Activated CD8-positive, alpha-beta memory T cell treated with anti-CD3 and anti-CD28 coated beads for 4 hours (primary cell): ENCODE measurements at regions not wholly inside any gene's neighbourhood (a gene's known extent, or its start where the extent isn't known, plus 50 kb on each side); places are given as distances from the start of the nearest gene placed in this dataset.
A peak's percentile ranks its signal among the peaks of the same experiment; 100 is the strongest.
"Not testable (repeated sequence)": the region's sequence is repeated elsewhere in the genome, so short reads cannot be mapped to it uniquely, and the experiment has no call there.

Experiments used
- DNase-seq, 2 donors: peaks; one replicate each; pipeline ENCODE4 v3.0.0-alpha.2; 2020; ENCODE audit warnings: low read depth in 2 of 2

GRCh38 chrX:45591650-45592049 is 391.0 kb upstream of the DIPK2B start:
- no peak for DNase-seq

- DNase-seq, result no peak
These were observed 384.0 kb upstream of the DIPK2B start for GRCh38 chrX:45584717-45585116.

DNA sequence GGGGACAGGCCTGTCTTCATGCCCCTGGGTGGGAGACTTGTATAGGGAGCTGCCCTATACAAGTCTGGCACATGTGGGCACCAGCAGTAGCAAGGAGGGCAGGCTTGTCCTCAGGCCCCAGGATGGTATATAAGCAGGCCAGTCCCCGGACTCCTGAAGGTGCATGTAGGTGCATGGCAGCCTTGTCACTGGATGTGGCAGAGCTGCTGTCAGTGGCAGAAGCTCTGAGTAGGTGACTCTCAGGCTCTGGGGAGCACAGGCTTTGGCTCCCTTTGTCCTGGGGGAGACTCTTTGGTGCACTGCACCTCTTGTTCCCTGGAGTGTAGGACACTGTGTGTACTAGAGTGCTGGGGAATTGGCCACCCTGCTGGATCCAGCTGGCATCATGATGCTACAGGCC is 376.7 kb upstream of the DIPK2B start:
- DNase-seq, result no peak

- no peak for DNase-seq
These were observed 370.8 kb upstream of the DIPK2B start for GRCh38 chrX:45571453-45571852.

- no peak for DNase-seq
These were observed 365.8 kb upstream of the DIPK2B start for GRCh38 chrX:45566456-45566855.

- DNase-seq, result no peak
These were observed 356.7 kb upstream of the DIPK2B start for GRCh38 chrX:45557387-45557786.

DNA sequence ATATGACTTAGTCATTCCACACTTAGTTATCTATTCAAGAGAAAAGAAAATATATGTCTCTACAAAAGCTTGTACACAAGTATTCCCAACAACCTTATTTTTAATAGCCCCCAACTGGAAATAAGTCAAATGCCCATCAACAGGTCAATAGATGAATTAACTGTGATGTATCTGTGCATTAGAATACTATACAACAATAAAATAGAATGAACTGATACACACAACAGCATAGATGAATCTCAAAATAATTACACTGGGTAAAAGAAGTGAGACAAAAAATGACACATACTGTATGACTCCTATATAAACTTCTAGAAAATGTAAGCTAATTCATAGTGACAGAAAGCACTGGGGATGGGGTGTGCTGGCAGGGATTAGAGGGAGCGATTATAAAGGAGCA is 354.1 kb upstream of the DIPK2B start:
- no peak for DNase-seq

- no peak for DNase-seq
These were observed 352.7 kb upstream of the DIPK2B start for GRCh38 chrX:45553417-45553816.

- not testable (repeated sequence) for DNase-seq
These were observed 346.0 kb upstream of the DIPK2B start for GRCh38 chrX:45546697-45547096.

DNA sequence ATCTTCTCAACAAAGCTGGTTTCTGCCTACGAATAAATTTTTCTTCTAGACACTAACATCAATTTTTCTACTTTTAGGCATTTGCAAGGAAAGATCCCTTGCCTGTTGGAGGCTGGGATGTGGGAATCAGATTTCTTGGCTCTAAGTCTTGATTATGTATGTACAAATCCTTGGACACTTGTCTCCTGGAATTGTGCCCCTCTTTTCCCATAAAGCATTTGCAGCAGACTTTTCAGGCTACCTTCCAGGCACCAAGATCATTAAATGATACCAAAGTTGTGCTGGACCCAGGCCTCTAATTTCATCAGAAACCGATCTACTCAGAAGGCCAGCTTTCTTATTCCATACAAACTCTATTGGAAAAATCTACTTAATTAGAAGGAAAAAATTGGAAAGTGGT is 339.5 kb upstream of the DIPK2B start:
- DNase-seq, result no peak

DNA sequence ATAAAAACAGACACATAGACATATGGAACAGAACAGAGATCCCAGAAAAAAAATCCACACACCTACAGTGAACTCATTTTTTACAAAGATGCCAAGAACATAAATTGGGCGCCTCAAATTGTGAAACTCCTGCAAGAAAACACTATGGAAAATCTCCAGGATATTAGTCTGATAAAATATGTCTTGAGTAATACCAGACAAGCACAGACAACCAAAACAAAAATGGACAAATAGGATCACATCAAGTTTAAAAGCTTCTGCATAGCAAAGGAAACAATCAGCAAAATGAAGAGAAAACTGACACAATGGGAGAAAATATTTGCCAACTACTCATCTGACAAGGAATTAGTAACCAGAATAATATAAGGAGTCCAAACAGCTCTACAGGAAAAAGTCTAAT is 337.3 kb upstream of the DIPK2B start:
- DNase-seq, result no peak

- no peak for DNase-seq
These were observed 327.2 kb upstream of the DIPK2B start for GRCh38 chrX:45527834-45528233.

DNA sequence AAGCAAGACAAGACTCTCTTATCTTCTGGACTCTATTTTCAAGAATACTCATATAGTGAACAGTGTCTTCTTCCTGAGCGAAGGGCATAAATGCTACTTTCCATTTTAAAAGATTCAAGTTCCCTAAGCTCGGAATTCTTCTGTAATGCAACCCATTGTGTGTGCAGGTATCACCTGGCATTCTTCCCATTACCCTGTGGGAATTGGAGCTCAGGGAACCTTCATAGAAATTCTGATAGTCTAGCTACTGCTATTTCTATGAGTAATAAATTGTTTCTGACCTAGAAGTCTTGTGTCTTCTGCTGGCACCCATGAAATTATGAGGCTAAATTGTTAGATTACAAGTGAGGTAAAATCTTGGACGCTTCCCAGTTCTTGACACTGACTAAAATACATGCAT is 324.1 kb upstream of the DIPK2B start:
- no peak for DNase-seq

GRCh38 chrX:45524296-45524695 is 323.6 kb upstream of the DIPK2B start:
- DNase-seq, result no peak

DNA sequence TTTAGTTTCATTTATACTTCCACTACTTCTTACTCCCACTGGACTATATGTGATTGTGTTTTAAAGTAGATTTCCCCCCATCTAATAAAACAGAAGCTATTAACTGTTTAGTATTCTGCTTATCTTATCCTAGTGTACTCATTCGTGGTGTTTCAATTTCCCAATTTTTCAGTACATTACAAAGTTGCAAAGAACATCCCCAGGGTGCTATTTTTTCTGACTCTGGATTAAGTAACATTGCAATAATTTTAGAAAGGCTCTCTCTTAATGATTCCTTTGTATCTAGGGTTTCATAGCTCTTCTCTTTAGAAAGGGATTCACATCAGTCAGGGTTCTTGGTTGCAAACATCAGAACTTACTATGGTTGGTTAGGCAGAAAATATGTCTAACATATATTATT is 317.9 kb upstream of the DIPK2B start:
- DNase-seq, result no peak

DNA sequence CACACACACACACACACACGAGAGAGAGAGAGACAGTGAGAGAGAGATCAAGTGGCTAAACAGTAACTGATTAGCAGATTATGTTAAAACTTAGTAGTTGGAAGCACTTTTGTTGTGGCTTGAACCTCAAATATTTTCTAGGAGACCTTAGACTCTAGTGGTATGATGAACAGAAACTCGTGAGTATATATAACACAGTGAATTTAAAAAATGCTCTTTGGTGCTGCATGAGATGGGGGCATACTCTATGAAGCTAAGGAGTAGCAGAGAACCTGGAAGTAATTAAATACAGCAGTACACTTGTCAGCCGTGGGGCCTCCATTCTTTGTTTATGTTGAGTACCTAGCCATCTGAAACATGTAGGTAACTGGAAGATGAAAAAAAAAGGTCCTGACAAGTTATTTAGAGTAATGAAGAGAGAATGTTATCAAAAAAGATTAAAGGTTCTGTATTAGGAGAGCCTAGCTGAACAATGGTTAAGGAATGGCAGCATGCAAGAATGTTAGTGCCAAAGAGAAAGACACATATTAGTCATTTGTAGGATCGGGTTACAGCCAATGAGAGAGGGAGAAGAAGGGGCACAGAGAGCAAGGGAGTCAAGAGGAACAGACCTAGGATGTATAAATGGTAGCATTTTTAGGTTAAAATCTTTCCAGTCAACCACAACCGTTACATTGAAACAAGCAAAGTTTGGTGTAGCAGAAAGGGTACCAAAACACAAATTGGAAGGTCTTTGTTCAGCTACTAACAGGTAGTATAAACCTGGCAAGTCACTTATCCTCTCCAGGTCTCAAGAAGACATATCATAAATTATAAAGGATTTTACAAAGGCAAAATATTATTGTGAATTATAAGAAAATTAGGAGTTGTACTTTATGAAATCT is 316.7 kb upstream of the DIPK2B start:
- DNase-seq, result no peak

DNA sequence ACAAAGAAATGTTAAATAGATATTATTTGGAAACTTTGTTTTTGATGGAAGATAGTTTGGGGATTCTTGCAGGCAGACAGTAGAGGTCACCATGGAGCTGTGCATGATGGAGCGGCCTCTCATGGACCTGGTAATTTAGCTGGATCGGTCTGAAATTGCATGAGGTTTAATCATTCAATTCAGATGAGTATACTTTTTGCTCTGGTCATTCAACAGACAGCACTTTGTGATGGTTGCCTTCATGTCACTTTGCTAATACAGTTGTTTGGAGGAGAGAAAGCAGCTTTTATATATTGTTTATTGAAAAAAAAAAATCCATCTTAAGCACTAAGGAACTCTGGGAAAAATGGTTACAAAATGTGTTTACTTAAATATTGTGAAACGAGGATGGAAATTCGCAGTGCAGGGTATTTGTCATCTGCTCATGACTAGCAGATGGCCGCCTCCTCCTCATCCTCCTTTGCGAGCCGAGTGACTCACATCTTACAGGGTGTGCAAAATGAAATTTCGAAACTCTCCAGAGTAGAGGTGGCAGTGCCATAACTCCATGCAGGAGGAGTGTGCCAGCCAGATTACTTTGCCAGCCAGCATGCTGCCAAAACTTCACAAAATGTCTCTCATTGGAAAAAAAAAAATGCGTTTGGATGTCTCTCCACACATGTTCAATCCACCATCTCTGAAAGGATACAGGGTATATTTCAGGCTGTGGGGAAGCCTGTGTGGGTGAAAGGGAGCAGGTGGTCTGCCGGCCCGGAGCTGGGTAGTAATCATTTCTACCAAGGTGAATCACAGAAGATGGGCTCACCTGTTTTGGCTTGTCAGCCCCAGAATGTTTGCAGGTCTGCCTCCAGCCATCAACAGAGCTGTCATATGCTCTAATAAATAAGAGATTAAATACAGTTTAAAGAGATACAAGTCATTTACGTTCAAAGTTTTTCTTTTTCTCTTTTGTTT is 314.9 kb upstream of the DIPK2B start:
- peak in 1 of 2 donors; percentile 2 for DNase-seq

DNA sequence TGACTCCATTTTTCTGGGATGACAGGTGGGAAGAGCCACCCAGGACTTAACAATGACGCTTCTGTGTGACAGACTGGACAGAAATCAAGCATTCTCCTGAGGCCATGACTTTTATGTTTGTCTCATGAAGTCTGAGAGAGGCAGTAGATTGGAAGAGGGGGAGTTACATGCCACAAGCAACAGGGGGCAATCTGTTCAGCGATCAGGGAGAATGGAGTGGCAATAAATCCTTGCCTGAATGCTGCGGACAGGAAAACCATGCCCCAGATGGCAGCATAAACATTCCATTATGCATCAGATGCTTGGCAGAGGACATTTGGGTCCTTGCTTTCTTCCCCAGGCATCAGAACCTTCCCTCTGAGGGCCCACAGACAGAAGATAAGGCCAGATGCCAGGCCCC is 312.4 kb upstream of the DIPK2B start:
- DNase-seq, result no peak

- DNase-seq, result no peak
These were observed 307.8 kb upstream of the DIPK2B start for GRCh38 chrX:45508454-45508853.

GRCh38 chrX:45506149-45506730 is 305.6 kb upstream of the DIPK2B start:
- DNase-seq, result no peak

- no peak for DNase-seq
These were observed 304.5 kb upstream of the DIPK2B start for GRCh38 chrX:45505214-45505613.

- not testable (repeated sequence) for DNase-seq
These were observed 303.2 kb upstream of the DIPK2B start for GRCh38 chrX:45503787-45504362.
